ENCODE measurements at regions not wholly inside any gene's neighbourhood (a gene's known extent, or its start where the extent isn't known, plus 50 kb on each side); places are given as distances from the start of the nearest gene placed in this dataset.

DNA sequence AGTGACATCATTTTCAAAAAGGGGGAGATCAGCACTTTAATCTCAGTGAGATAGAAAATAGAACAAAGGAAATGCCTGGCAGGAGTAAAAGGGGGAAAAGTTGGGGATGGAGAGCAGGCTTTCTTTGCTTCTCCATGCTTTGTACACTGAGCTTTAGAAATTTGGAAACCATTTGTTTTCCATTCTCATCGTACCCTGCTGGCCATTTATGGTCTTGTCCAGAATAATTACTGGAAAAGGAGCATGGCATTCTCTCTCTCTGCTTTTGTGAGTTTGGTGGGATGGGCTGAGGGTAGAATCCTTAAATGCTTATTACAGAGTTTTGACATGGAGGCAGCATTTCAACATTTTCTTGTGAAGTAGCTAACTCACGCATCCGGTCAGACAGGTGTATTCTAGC is 104.4 kb upstream of the FLRT2 start:
- TF ChIP-seq TAF1 (IDR thresholded peaks at IDR 0.05; ENCODE audit: borderline replicate concordance, insufficient read depth, low read length) (no peak), POLR2AphosphoS5 (IDR thresholded peaks at IDR 0.05; ENCODE audit: low read depth, low read length) (no peak)
